ENCODE measurements at regions not wholly inside any gene's neighbourhood (a gene's known extent, or its start where the extent isn't known, plus 50 kb on each side); places are given as distances from the start of the nearest gene placed in this dataset.

DNA sequence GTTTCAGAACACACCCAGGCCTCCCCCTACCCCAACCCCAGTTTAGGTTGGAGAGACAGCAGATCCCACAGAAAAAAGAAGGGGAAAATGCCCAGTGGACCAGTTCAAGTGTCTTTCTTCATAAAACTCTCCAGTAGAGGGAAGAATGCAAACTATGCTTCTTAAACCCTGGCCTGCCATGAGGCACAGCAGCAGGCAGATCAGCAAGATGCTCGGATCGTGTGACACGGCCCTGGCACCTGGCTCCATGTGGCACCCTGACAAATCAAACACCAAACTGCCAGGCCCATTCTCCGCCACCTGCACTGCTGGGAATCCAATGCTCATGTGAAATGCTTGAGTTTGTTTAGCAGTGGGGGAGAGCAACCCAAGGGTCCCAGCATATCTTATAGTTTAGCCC lies 166.8 kb downstream of the SOX9 start:
- H3K27me3 ChIP-seq, result no peaks in the 10 kb centered on the region
- H3K36me3 ChIP-seq, result no peaks in the 10 kb centered on the region
- H3K4me3 ChIP-seq, result no peak overlapping the region

DNA sequence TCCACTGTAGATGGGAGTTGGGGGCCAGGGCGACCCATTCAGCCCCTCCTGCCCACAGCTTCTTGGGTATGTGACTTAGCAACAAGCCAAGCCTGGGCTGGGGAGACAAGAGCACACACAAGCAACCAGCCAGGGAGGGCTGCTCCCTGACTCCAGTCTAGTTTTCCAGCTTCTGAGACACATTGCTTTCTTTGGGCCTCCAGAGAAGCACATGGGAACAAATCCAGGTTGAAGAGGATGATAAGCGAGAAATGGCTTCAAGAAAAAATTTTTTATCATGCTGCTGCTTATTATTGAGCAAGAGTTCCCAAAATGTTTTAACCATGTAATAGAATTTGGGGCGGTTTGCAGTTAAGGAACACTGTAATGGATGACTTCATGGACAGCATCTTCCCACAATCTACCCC lies 173.7 kb downstream of the SOX9 start:
- no peak for DNase-seq (ENCODE audit: low spot score)
- no peaks in the 10 kb centered on the region for H3K27me3 ChIP-seq
- H3K4me1 ChIP-seq, result peaks cover 0 to 11% of the 10 kb centered on the region in 2 donors
- no peak overlapping the region for H3K4me3 ChIP-seq
- TF ChIP-seq, protein P1, sequence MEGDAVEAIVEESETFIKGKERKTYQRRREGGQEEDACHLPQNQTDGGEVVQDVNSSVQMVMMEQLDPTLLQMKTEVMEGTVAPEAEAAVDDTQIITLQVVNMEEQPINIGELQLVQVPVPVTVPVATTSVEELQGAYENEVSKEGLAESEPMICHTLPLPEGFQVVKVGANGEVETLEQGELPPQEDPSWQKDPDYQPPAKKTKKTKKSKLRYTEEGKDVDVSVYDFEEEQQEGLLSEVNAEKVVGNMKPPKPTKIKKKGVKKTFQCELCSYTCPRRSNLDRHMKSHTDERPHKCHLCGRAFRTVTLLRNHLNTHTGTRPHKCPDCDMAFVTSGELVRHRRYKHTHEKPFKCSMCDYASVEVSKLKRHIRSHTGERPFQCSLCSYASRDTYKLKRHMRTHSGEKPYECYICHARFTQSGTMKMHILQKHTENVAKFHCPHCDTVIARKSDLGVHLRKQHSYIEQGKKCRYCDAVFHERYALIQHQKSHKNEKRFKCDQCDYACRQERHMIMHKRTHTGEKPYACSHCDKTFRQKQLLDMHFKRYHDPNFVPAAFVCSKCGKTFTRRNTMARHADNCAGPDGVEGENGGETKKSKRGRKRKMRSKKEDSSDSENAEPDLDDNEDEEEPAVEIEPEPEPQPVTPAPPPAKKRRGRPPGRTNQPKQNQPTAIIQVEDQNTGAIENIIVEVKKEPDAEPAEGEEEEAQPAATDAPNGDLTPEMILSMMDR (IDR thresholded peaks at IDR 0.05), result no peak
- H3K27ac ChIP-seq, result no peak overlapping the region
- no peaks in the 10 kb centered on the region for H3K36me3 ChIP-seq
- no peaks in the 10 kb centered on the region for H3K9me3 ChIP-seq

More for the DNA sequence above, 166.8 kb downstream of the SOX9 start:
- no peaks in the 10 kb centered on the region for H3K4me1 ChIP-seq
- TF ChIP-seq, protein P1 (IDR thresholded peaks at IDR 0.05), result no peak
- H3K9me3 ChIP-seq, result no peaks in the 10 kb centered on the region
- H3K27ac ChIP-seq, result no peak overlapping the region
- no peak for DNase-seq (ENCODE audit: low spot score)

- Histone ChIP-seq H3K27me3 (no peaks in the 10 kb centered on the region), H3K4me1 (peaks cover 0 to 11% of the 10 kb centered on the region in 2 donors), H3K4me3 (no peak overlapping the region), H3K36me3 (no peaks in the 10 kb centered on the region), H3K27ac (no peak overlapping the region), H3K9me3 (no peaks in the 10 kb centered on the region)
- DNase-seq (ENCODE audit: low spot score), result no peak
- TF ChIP-seq, protein P1 (IDR thresholded peaks at IDR 0.05), result no peak
Observed at GRCh38 chr17:72295916-72296315, 175.1 kb downstream of the SOX9 start.

- Histone ChIP-seq H3K27me3 (no peaks in the 10 kb centered on the region), H3K36me3 (no peaks in the 10 kb centered on the region), H3K4me1 (peaks cover 0 to 11% of the 10 kb centered on the region in 2 donors), H3K9me3 (no peaks in the 10 kb centered on the region), H3K4me3 (no peak overlapping the region), H3K27ac (no peak overlapping the region)
- TF ChIP-seq, protein P1 (IDR thresholded peaks at IDR 0.05), result no peak
- DNase-seq (ENCODE audit: low spot score), result no peak
Observed at GRCh38 chr17:72296456-72296855, 175.6 kb downstream of the SOX9 start.

DNA sequence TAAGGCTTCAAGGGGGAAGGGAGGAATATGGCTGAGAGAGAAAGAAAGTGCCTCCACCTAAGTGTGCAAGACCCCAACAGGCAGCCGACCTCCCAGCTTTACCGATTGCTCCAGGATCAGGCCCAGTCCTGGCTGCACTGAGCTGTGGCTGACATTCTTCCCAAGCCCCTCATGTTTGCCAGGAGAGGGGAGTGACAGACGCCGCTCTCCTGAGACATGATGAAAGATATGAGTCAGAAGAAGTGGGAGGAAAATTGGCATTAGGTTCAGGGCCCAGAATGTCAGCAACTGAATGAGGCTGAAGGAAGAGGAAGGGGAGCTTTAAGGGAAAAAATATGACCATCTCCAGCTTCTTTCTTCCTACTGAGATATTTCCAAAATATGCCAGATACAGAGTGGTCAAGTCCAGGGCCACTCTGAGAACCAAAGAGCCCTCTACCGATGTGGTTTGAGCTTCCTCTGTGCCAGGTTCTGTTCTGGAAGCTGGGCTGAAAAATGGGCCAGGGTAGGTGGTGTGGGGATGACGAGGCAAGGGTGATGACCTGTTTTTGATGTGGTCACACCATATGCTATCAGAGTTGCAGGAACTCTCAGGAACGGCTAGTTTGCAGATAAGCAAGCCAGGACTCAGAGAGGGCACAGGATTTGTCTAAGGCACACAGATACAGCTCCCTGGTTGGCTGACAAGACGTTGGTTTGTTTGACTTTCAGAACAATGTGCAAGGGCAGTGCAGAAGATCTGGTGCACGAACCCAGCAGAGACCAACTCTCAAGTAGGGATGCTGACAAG lies 176.7 kb downstream of the SOX9 start:
- DNase-seq (ENCODE audit: low spot score), result peak; percentile 62
- H3K27me3 ChIP-seq, result no peaks in the 10 kb centered on the region
- no peaks in the 10 kb centered on the region for H3K9me3 ChIP-seq
- no peak overlapping the region for H3K4me3 ChIP-seq
- H3K4me1 ChIP-seq, result peaks cover 0 to 11% of the 10 kb centered on the region in 2 donors
- no peak overlapping the region for H3K27ac ChIP-seq
- H3K36me3 ChIP-seq, result no peaks in the 10 kb centered on the region
- TF ChIP-seq, protein P1 (IDR thresholded peaks at IDR 0.05), result no peak

GRCh38 chr17:72299100-72299499 lies 178.3 kb downstream of the SOX9 start:
- DNase-seq (ENCODE audit: low spot score), result no peak
- Histone ChIP-seq H3K27ac (no peak overlapping the region), H3K27me3 (no peaks in the 10 kb centered on the region), H3K36me3 (no peaks in the 10 kb centered on the region), H3K4me3 (no peak overlapping the region), H3K4me1 (peaks cover 0 to 11% of the 10 kb centered on the region in 2 donors), H3K9me3 (no peaks in the 10 kb centered on the region)
- TF ChIP-seq, protein P1 (IDR thresholded peaks at IDR 0.05), result no peak
